Peyer's patch (tissue), 4 donors: ENCODE measurements at regions not wholly inside any gene's neighbourhood (a gene's known extent, or its start where the extent isn't known, plus 50 kb on each side); places are given as distances from the start of the nearest gene placed in this dataset.

Experiments used
- CTCF ChIP-seq, 6 experiments: fragments of 450-650 bp in 4 of 6; fragments of 200-600 bp in 2 of 6; sonication (generic) in 1 of 6; IDR thresholded peaks; one replicate each; pipeline ENCODE4 v1.5.1; 2017 to 2019; ENCODE audit warnings: antibody characterized with exemption in 6 of 6, mild to moderate bottlenecking in 3 of 6, moderate library complexity in 1 of 6
- POLR2A ChIP-seq, 2 donors: fragments of 450-650 bp; IDR thresholded peaks; one replicate each; pipeline ENCODE4 v1.5.1; 2017; ENCODE audit warnings: antibody characterized with exemption in 2 of 2, mild to moderate bottlenecking in 2 of 2, moderate library complexity in 2 of 2

DNA sequence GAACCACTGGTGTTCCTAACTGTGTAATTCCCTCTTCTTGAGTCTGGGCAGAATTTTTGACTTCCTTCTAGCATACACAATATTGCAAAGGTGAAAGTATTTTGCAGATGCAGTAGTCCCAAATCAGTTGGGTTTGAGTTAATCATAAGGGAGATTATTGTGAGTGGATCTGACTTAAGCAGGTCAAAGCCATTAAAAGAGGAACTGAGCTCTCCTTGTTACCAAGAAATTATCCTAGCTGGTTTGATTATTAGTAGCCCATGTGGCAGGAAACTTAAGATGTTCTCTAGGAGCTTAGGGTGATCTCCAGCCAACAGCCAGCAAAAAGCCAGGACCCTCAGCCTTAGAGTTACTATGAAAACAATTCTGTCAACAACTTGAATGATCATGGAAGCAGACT is 221.8 kb downstream of the RPIA start:
- TF ChIP-seq CTCF (IDR thresholded peaks at IDR 0.05) (no peak), POLR2A (IDR thresholded peaks at IDR 0.05) (no peak)
